Chondrocyte (in vitro differentiated cells): ENCODE measurements at regions not wholly inside any gene's neighbourhood (a gene's known extent, or its start where the extent isn't known, plus 50 kb on each side); places are given as distances from the start of the nearest gene placed in this dataset.

Experiments used
- DNase-seq: peaks from one replicate; pipeline ENCODE4 v3.0.0; 2021; ENCODE audit warnings: mixed read lengths, low spot score
- H3K27ac Mint-ChIP-seq: one replicate; pipeline ENCODE4 v1.8.0; 2021; ENCODE audit warnings: mild to moderate bottlenecking, moderate library complexity, mixed read lengths; ENCODE audit not compliant: unreplicated experiment
- H3K27me3 Mint-ChIP-seq: 2 replicates; pipeline ENCODE4 v1.8.0; 2021; ENCODE audit warnings: low read depth, mixed read lengths
- H3K36me3 Mint-ChIP-seq: 2 replicates; pipeline ENCODE4 v1.8.0; 2021; ENCODE audit warnings: low read depth, mixed read lengths
- H3K4me1 Mint-ChIP-seq: 2 replicates; pipeline ENCODE4 v1.8.0; 2021; ENCODE audit warnings: low read depth, mild to moderate bottlenecking, mixed read lengths
- H3K4me3 Mint-ChIP-seq: one replicate; pipeline ENCODE4 v1.8.0; 2021; ENCODE audit warnings: mild to moderate bottlenecking, moderate library complexity, mixed read lengths; ENCODE audit not compliant: unreplicated experiment
- H3K9me3 Mint-ChIP-seq: 2 replicates; pipeline ENCODE4 v1.8.0; 2021; ENCODE audit warnings: low read depth, mixed read lengths
- CTCF ChIP-seq: fragments of 200-600 bp; sonication (generic); IDR thresholded peaks from 2 replicates; pipeline ENCODE4 v1.5.0; 2021; ENCODE audit warnings: antibody characterized with exemption, mild to moderate bottlenecking, moderate library complexity

DNA sequence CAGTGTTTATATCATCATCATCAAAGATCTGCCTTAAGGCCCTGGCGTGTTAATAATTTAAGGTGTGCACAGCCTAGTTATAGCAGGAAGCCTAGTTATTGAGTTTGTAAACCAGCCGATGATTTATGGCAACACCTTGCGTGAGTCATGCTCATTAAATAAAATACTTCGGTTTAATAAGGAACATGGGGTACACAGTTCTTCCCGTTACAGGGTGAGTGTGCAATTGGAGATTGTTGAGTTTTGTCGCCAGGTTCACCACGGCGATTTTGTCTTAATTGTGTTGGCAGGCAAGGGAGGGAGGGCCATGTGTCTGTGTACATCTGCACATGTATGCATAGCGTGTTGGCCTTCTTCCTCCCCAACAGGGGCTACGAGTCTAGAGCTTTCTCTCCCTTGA, 104.0 kb downstream of the TFAP2A start:
- no peak overlapping the region for H3K4me3 Mint-ChIP-seq
- no peak overlapping the region for H3K27ac Mint-ChIP-seq
- H3K36me3 Mint-ChIP-seq, result no peaks in the 10 kb centered on the region
- TF ChIP-seq CTCF, result no peak
- H3K4me1 Mint-ChIP-seq, result peaks cover 19% of the 10 kb centered on the region
- H3K9me3 Mint-ChIP-seq, result no peaks in the 10 kb centered on the region
- no peak for DNase-seq
- no peaks in the 10 kb centered on the region for H3K27me3 Mint-ChIP-seq

DNA sequence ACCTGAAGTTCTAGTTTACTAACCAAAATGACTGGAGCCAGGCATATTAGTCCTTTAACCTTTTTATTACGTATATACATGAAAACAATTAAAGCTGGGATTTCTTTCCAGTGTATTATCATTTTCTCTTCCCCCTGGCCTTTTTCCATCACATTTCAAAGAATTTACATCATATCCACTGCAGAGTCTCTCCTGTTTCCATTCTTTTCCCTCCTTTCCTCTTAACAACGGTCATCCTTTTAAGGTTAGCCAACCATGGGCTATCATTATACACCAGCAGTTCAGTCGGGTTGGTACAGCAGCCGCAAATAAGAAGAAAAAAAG, 104.6 kb downstream of the TFAP2A start:
- H3K9me3 Mint-ChIP-seq, result no peaks in the 10 kb centered on the region
- TF ChIP-seq CTCF, result no peak
- no peak for DNase-seq
- peaks cover 18% of the 10 kb centered on the region for H3K4me1 Mint-ChIP-seq
- H3K36me3 Mint-ChIP-seq, result no peaks in the 10 kb centered on the region
- no peak overlapping the region for H3K4me3 Mint-ChIP-seq
- H3K27me3 Mint-ChIP-seq, result no peaks in the 10 kb centered on the region
- H3K27ac Mint-ChIP-seq, result no peak overlapping the region

GRCh38 chr6:10309457-10310329, 105.2 kb downstream of the TFAP2A start:
- Mint-ChIP-seq H3K27me3 (no peaks in the 10 kb centered on the region), H3K27ac (no peak overlapping the region), H3K4me3 (no peak overlapping the region), H3K4me1 (peaks cover 18% of the 10 kb centered on the region), H3K36me3 (no peaks in the 10 kb centered on the region), H3K9me3 (no peaks in the 10 kb centered on the region)
- DNase-seq, result no peak
- no peak for TF ChIP-seq CTCF

DNA sequence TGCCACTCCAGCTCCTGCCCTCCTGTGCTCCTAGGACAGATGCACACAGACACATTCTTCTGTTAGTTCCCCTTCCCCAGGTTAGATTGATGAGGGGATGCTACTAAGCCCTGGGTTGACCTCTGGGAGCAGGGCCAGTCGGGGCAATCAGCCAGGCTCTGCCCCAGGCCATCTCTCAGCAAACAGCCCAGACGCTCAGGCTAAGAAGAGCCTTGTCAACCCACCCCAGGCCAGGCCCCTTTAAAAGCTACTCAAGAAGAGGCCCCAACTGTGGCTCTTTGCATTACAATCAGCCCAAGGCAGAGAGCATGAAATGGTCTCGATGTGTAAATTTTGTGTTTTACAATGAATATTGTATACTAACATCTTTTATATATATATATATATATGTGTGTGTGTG, 107.4 kb downstream of the TFAP2A start:
- H3K27me3 Mint-ChIP-seq, result no peaks in the 10 kb centered on the region
- no peaks in the 10 kb centered on the region for H3K9me3 Mint-ChIP-seq
- TF ChIP-seq CTCF, result no peak
- peaks cover 18% of the 10 kb centered on the region for H3K4me1 Mint-ChIP-seq
- no peak overlapping the region for H3K4me3 Mint-ChIP-seq
- no peak for DNase-seq
- no peak overlapping the region for H3K27ac Mint-ChIP-seq
- H3K36me3 Mint-ChIP-seq, result no peaks in the 10 kb centered on the region

- no peak overlapping the region for H3K27ac Mint-ChIP-seq
- H3K4me3 Mint-ChIP-seq, result no peak overlapping the region
- no peak for TF ChIP-seq CTCF
- H3K4me1 Mint-ChIP-seq, result peaks cover 18% of the 10 kb centered on the region
- H3K9me3 Mint-ChIP-seq, result no peaks in the 10 kb centered on the region
- no peak for DNase-seq
- H3K36me3 Mint-ChIP-seq, result no peaks in the 10 kb centered on the region
- no peaks in the 10 kb centered on the region for H3K27me3 Mint-ChIP-seq
Measured at GRCh38 chr6:10307028-10307427, 107.8 kb downstream of the TFAP2A start.
